H1 (cell line): ENCODE measurements at regions not wholly inside any gene's neighbourhood (a gene's known extent, or its start where the extent isn't known, plus 50 kb on each side); places are given as distances from the start of the nearest gene placed in this dataset.

ENCODE experiments used
- CTCF ChIA-PET: fragments of 300-600 bp; sonication (Branson Sonifier 250); formaldehyde crosslinking; loops from one replicate; lab custom pipeline; 2021; ENCODE audit not compliant: partially characterized antibody; lab: Charles Lee
- POLR2A ChIA-PET: fragments of 300-600 bp; sonication (Branson Sonifier 250); formaldehyde crosslinking; loops from one replicate; lab custom pipeline; 2021; ENCODE audit warnings: inconsistent platforms; ENCODE audit not compliant: partially characterized antibody; lab: Charles Lee
- DNase-seq, 2 experiments: peaks; one replicate each; pipeline versions ENCODE4 v3.0.0 to v3.0.0-alpha.2; 2010 to 2022; ENCODE audit warnings: low spot score in 2 of 2, low read depth in 1 of 2, mixed read lengths in 1 of 2
- FAIRE-seq: peaks from 2 replicates; lab custom pipeline; 2011; peaks lifted over from hg19 to GRCh38; lab: Jason Lieb, UNC
- H2AFZ ChIP-seq: 2 replicates; pipeline ENCODE4 v1.8.1; 2012; ENCODE audit warnings: low read length, inconsistent platforms
- H2AK5ac ChIP-seq: 2 replicates; pipeline ENCODE4 v1.6.1; 2013; ENCODE audit warnings: low read depth, low read length
- H2BK120ac ChIP-seq: replicated peaks from 2 replicates; pipeline ENCODE3; 2013; ENCODE audit warnings: low read depth, low read length, inconsistent platforms
- H2BK12ac ChIP-seq: 2 replicates; pipeline ENCODE4 v1.6.1; 2013; ENCODE audit warnings: low read depth, low read length
- H2BK15ac ChIP-seq: 2 replicates; pipeline ENCODE4 v1.6.1; 2013; ENCODE audit warnings: low read length
- H2BK20ac ChIP-seq: 2 replicates; pipeline ENCODE4 v1.6.1; 2013; ENCODE audit warnings: low read length
- H2BK5ac ChIP-seq: 2 replicates; pipeline ENCODE4 v1.6.1; 2013; ENCODE audit warnings: low read depth, low read length
- H3K14ac ChIP-seq: 2 replicates; pipeline ENCODE4 v1.6.1; 2013; ENCODE audit warnings: inconsistent platforms; ENCODE audit not compliant: insufficient read length
- H3K18ac ChIP-seq: 2 replicates; pipeline ENCODE4 v1.6.1; 2013; ENCODE audit warnings: low read length; ENCODE audit errors: extremely low read depth
- H3K23ac ChIP-seq: 2 replicates; pipeline ENCODE4 v1.6.1; 2013; ENCODE audit warnings: inconsistent platforms; ENCODE audit not compliant: insufficient read length
- H3K23me2 ChIP-seq: 2 replicates; pipeline ENCODE4 v1.6.1; 2013; ENCODE audit warnings: low read depth, low read length
- H3K27ac ChIP-seq: 2 replicates; pipeline ENCODE4 v1.6.1; 2011; ENCODE audit warnings: low read depth, low read length, inconsistent platforms
- H3K27me3 ChIP-seq, 4 experiments: replicated peaks in 1 of 4; 1 replicate in 1 of 4; 2 replicates in 3 of 4; pipeline versions ENCODE4 v1.6.1 to v1.8.1; 2011 to 2013; ENCODE audit warnings: low read length in 3 of 4, mild to moderate bottlenecking in 3 of 4, inconsistent platforms in 2 of 4, mixed read lengths in 2 of 4, moderate library complexity in 1 of 4; ENCODE audit not compliant: control insufficient read depth in 3 of 4, insufficient read depth in 3 of 4; ENCODE audit errors: extremely low read depth in 1 of 4
- H3K36me3 ChIP-seq, 4 experiments: 2 replicates each; pipeline versions ENCODE4 v1.6.1 to v1.8.1; 2011 to 2013; ENCODE audit warnings: mild to moderate bottlenecking in 4 of 4, low read length in 3 of 4, moderate library complexity in 2 of 4, control low read depth in 1 of 4, inconsistent platforms in 1 of 4; ENCODE audit not compliant: insufficient read depth in 4 of 4, control insufficient read depth in 2 of 4
- H3K4ac ChIP-seq: replicated peaks from 2 replicates; pipeline ENCODE3; 2013; ENCODE audit warnings: low read length, low read depth, mixed read lengths, inconsistent platforms; ENCODE audit not compliant: insufficient read length
- H3K4me1 ChIP-seq, 4 experiments: replicated peaks in 1 of 4; 1 replicate in 1 of 4; 2 replicates in 3 of 4; pipeline versions ENCODE4 v1.6.1 to v1.8.1; 2011 to 2013; ENCODE audit warnings: low read length in 3 of 4, inconsistent platforms in 2 of 4, mixed read lengths in 1 of 4; ENCODE audit not compliant: insufficient read depth in 4 of 4, control insufficient read depth in 3 of 4
- H3K4me2 ChIP-seq, 2 experiments: 2 replicates each; pipeline versions ENCODE4 v1.6.1 to v1.8.1; 2011 to 2013; ENCODE audit warnings: low read depth in 2 of 2, low read length in 2 of 2, control low read depth in 1 of 2, inconsistent platforms in 1 of 2, mild to moderate bottlenecking in 1 of 2; ENCODE audit not compliant: insufficient read depth in 1 of 2
- H3K4me3 ChIP-seq, 4 experiments: fragments of 200-600, 300-600 bp in 1 of 4; sonication (generic), shearing (Covaris generic), sonication (Bioruptor Twin) in 1 of 4; 2 replicates each; pipeline versions ENCODE4 v1.5.1 to v1.8.1; 2011 to 2016; ENCODE audit warnings: low read length in 4 of 4, low read depth in 3 of 4, control low read depth in 2 of 4, inconsistent platforms in 2 of 4, mild to moderate bottlenecking in 2 of 4, mixed read lengths in 1 of 4, moderate library complexity in 1 of 4; ENCODE audit not compliant: insufficient read depth in 2 of 4; ENCODE audit errors: extremely low read depth in 1 of 4
- H3K56ac ChIP-seq: replicated peaks from 2 replicates; pipeline ENCODE3; 2013; ENCODE audit warnings: low read depth, mild to moderate bottlenecking, mixed read lengths, low read length, inconsistent platforms; ENCODE audit not compliant: insufficient read length
- H3K79me1 ChIP-seq: 2 replicates; pipeline ENCODE4 v1.6.1; 2013; ENCODE audit warnings: low read depth, low read length, control low read depth
- H3K79me2 ChIP-seq, 2 experiments: 2 replicates each; pipeline versions ENCODE4 v1.6.1 to v1.8.1; 2012 to 2013; ENCODE audit warnings: low read length in 2 of 2, mild to moderate bottlenecking in 2 of 2, inconsistent platforms in 1 of 2; ENCODE audit not compliant: insufficient read depth in 2 of 2, control insufficient read depth in 1 of 2
- H3K9ac ChIP-seq, 4 experiments: replicated peaks in 1 of 4; 1 replicate in 1 of 4; 2 replicates in 3 of 4; pipeline versions ENCODE4 v1.6.1 to v1.8.1; 2011 to 2013; ENCODE audit warnings: low read depth in 3 of 4, low read length in 3 of 4, control low read depth in 2 of 4, mild to moderate bottlenecking in 2 of 4, moderate library complexity in 2 of 4, inconsistent platforms in 1 of 4; ENCODE audit errors: extremely low read depth in 1 of 4
- H3K9me3 ChIP-seq, 2 experiments: 2 replicates each; pipeline versions ENCODE4 v1.6.1 to v1.8.1; 2012 to 2013; ENCODE audit warnings: mild to moderate bottlenecking in 2 of 2, moderate library complexity in 2 of 2, control low read depth in 1 of 2, inconsistent platforms in 1 of 2, low read depth in 1 of 2, low read length in 1 of 2, mixed read lengths in 1 of 2; ENCODE audit not compliant: insufficient read depth in 2 of 2
- H4K20me1 ChIP-seq, 2 experiments: replicated peaks in 1 of 2; 2 replicates each; pipeline versions ENCODE3 to v1.8.1; 2011 to 2013; ENCODE audit warnings: inconsistent platforms in 2 of 2, low read length in 2 of 2, mild to moderate bottlenecking in 1 of 2; ENCODE audit not compliant: insufficient read depth in 2 of 2, control insufficient read depth in 1 of 2
- H4K5ac ChIP-seq: 2 replicates; pipeline ENCODE4 v1.6.1; 2013; ENCODE audit warnings: low read length, low read depth, mixed read lengths, inconsistent platforms; ENCODE audit not compliant: insufficient read length
- H4K8ac ChIP-seq: 2 replicates; pipeline ENCODE4 v1.8.0; 2013; ENCODE audit warnings: mild to moderate bottlenecking, moderate library complexity, low read length, inconsistent platforms; ENCODE audit not compliant: insufficient read depth; ENCODE audit errors: extremely low read depth
- H4K91ac ChIP-seq: replicated peaks from 2 replicates; pipeline ENCODE3; 2013; ENCODE audit warnings: low read length, mixed read lengths, inconsistent platforms; ENCODE audit not compliant: insufficient read length
- E2F6 ChIP-seq: IDR thresholded peaks from 2 replicates; pipeline ENCODE4 v1.6.1; 2012; ENCODE audit warnings: inconsistent platforms
- EP300 ChIP-seq, 2 experiments: IDR thresholded peaks; 1 replicate in 1 of 2; 2 replicates in 1 of 2; pipeline ENCODE4 v1.6.1; 2011 to 2012; ENCODE audit warnings: low read depth in 2 of 2, low read length in 2 of 2, mild to moderate bottlenecking in 2 of 2, borderline replicate concordance in 1 of 2, inconsistent platforms in 1 of 2, moderate library complexity in 1 of 2
- GABPA ChIP-seq: IDR thresholded peaks from 2 replicates; pipeline ENCODE4 v1.6.1; 2011; ENCODE audit warnings: mild to moderate bottlenecking, low read length, moderate library complexity, borderline replicate concordance; ENCODE audit not compliant: insufficient read depth
- GTF2F1 ChIP-seq: IDR thresholded peaks from 2 replicates; pipeline ENCODE4 v1.6.1; 2012; ENCODE audit warnings: low read depth, low read length, improper control_type of control experiment, borderline replicate concordance
- MAX ChIP-seq: IDR thresholded peaks from 2 replicates; pipeline ENCODE4 v1.6.1; 2012; ENCODE audit warnings: inconsistent platforms
- PHF8 ChIP-seq: fragments of 200-600 bp; sonication (generic); conservative IDR thresholded peaks from 2 replicates; pipeline ENCODE4 v1.7.1; 2012; ENCODE audit warnings: low read depth, mild to moderate bottlenecking, inconsistent platforms, low read length, moderate library complexity
- SIRT6 ChIP-seq: IDR thresholded peaks from one replicate; pipeline ENCODE4 v1.7.1; 2012; ENCODE audit warnings: low read length, inconsistent platforms
- WGBS, 2 experiments: shearing (Covaris generic) in 1 of 2; methylation state at CpG; one replicate each; pipeline versions ENCODE4 v1.1.6 to v1.1.7; 2013 to 2015; ENCODE audit warnings: low lambda C conversion rate in 2 of 2, mixed read lengths in 2 of 2, inconsistent platforms in 1 of 2, low coverage in 1 of 2, missing lambda C conversion rate in 1 of 2; ENCODE audit not compliant: insufficient replicate concordance in 2 of 2, insufficient coverage in 1 of 2, insufficient read length in 1 of 2; ENCODE audit errors: extremely low coverage in 1 of 2, missing lambda C conversion rate in 1 of 2; 5-methylcytosine and 5-hydroxymethylcytosine counted together

- Histone ChIP-seq H3K27me3 (0 out of 7 replicates have a peak, but pooled peaks cover 0 to 2% (median 0%) of the 10 kb centered on the region in 4 experiments), H4K5ac (no peak overlapping the region), H3K4ac (no peak overlapping the region), H3K9me3 (no peaks in the 10 kb centered on the region), H2BK120ac (no peak overlapping the region), H2BK5ac (no peak overlapping the region), H3K4me1 (peaks cover 0 to 5% (median 3%) of the 10 kb centered on the region in 4 experiments; a peak in 5 of 7 replicates), H3K18ac (no peak overlapping the region), H4K8ac (peak overlapping the region; percentile 88), H2BK15ac (no peak overlapping the region), H3K23me2 (peaks cover 5% of the 10 kb centered on the region; the same call in 1 of the 2 replicates), H4K91ac (no peak overlapping the region), H2AFZ (no peak overlapping the region), H4K20me1 (no peaks in the 10 kb centered on the region), H3K4me3 (no peak overlapping the region), H3K4me2 (no peak overlapping the region), H3K56ac (no peak overlapping the region), H3K36me3 (no peaks in the 10 kb centered on the region), H2AK5ac (no peak overlapping the region), H2BK20ac (no peak overlapping the region), H3K14ac (no peak overlapping the region), H3K9ac (no peak overlapping the region), H3K79me1 (no peaks in the 10 kb centered on the region), H2BK12ac (no peak overlapping the region), H3K79me2 (no peaks in the 10 kb centered on the region), H3K23ac (no peak overlapping the region), H3K27ac (no peak overlapping the region)
- DNase-seq (no peak), FAIRE-seq (no peak)
- POLR2A ChIA-PET = no interaction called here
- 86% methylated on average over 22 of the region's 22 CpGs; no CpG with 5 or more reads in 1 of the 2 experiments for WGBS, 2 experiments
- CTCF ChIA-PET = interaction anchor here (0.6 to 1.2 kb wide), 3 partner anchors 24 to 164 kb away, joined by 3 read pairs; no protein-coding TSS in a partner anchor
- TF ChIP-seq GABPA (no peak), PHF8 (no peak), GTF2F1 (no peak), MAX (peak; percentile 41; the same call in 1 of the 2 replicates), SIRT6 (no peak), EP300 (IDR thresholded peaks at IDR 0.05; ENCODE audit: borderline replicate concordance in 1 of 2, low read depth in 2 of 2, low read length in 2 of 2) (no peak), E2F6 (0 out of 2 replicates have a peak, but pooled peaks have one; percentile 24)
Measured at GRCh38 chr1:30657131-30658013, 66.0 kb downstream of the MATN1 start.
